HG02885 (cell line): ENCODE measurements at regions not wholly inside any gene's neighbourhood (a gene's known extent, or its start where the extent isn't known, plus 50 kb on each side); places are given as distances from the start of the nearest gene placed in this dataset.

Experiments
- ATAC-seq: cut with Tn5 transposase; IDR thresholded peaks from one replicate; pipeline ENCODE4 v1.9.1; 2021; ENCODE audit warnings: mild to moderate bottlenecking; ENCODE audit not compliant: unreplicated experiment, poor library complexity

DNA sequence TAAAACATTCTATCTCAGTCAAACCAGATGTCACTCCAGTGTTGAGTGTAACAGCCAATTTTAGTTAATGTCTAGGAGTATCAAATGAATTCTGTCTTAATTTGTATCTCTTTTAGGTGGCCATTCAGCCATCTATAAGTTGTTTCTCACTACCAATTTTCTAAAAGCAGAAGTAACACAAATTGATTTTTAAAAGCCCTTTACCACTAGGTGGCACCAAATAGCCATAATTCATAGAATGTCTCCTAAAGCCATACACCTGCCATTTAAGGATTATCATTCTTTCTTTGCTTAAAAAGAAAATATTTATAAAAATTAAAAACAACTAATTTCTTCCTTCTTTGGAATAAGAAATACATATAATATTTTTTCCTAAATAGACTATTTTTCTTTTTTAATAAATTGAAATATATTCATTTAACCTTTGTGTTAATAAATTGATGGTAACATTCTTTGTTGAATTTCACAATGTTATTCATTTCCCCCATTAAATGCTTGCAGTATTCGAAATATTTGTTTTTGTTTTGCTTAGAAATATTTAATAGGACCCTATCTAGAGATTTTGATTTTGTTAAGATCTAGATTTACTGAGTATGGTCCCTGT lies 107.8 kb upstream of the PPP1R3A start:
- ATAC-seq: peak; percentile 86

- ATAC-seq: no peak
Measured at GRCh38 chr7:114021135-114021534, 102.3 kb upstream of the PPP1R3A start.

GRCh38 chr7:114008696-114009095 lies 89.9 kb upstream of the PPP1R3A start:
- no peak for ATAC-seq

DNA sequence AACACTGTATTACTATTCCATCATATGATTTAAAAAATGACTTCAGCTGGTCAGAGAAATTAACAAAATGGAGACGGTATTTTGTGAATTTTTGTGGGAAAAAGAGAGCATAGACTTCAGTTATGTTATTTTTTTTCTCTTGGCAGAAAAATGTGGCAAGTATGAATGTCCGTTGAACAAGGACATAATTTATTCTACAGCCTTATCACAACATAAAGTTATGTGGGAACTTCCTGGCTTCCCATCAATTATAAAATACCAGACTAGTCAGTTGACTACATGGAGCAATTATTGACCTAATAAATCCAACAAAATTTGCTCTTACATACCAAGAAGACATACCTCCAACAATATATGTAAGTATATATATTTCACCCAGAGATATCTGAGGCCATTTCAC lies 88.6 kb upstream of the PPP1R3A start:
- no peak for ATAC-seq

GRCh38 chr7:113998934-113999333 lies 80.1 kb upstream of the PPP1R3A start:
- ATAC-seq: no peak

DNA sequence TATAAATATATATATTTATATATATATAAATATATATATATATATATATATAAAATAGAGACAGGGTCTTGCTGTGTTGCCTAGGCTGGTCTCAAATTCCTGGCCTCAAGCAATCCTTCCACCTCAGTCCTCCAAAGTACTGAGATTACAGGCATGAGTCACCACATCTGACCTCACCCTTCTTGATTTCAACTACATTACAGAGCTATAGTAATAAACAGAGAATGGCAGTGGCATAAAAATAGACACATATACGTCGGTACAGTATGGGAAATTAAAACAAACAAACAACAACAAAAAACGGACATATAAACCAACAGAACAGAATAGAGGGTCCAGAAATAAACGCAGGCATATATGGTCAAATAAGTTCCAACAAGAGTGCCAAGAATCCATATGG lies 77.6 kb upstream of the PPP1R3A start:
- ATAC-seq: no peak

DNA sequence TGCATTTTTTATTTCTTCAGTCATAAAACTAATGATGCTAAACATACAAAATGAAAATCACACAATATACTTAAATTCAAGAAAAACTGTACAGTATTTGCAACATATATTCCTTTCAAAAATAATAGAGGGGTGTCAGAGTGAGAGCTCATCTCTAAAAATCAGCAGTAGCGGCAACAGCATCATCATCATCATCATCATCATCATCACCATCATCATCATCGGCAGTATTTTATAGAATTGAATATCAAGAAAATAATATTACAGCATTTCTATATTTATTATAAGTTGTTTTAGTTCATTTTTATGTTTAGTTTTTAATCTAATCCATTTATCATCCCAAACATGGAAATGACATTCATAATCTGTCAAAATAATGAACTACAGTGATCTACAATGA lies 67.4 kb upstream of the PPP1R3A start:
- no peak for ATAC-seq

- ATAC-seq: no peak
Measured at GRCh38 chr7:113976508-113976907, 57.7 kb upstream of the PPP1R3A start.

- ATAC-seq: no peak
Measured at GRCh38 chr7:113968713-113969112, 49.9 kb upstream of the PPP1R3A start.
